ENCODE measurements at regions not wholly inside any gene's neighbourhood (a gene's known extent, or its start where the extent isn't known, plus 50 kb on each side); places are given as distances from the start of the nearest gene placed in this dataset.

DNA sequence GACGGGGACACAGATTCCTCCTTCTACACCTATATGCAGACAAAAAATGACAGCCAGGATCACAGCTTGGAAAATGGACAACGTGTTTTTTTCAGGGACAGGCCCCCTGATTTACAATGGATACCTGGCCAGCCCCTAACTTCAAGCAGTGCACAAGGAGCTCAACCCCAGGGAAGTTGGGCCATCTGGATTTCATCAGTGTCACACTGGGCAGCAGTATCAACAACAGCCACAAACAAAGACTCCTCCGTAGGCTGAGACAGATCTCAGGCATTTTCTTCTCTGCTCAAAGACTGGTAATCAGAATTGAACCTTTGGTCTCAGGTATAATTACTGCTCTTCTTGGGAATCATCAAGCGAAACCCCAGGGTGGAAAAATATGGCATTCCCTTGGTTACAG, 374.0 kb downstream of the ZNF608 start:
- no peak for DNase-seq (ENCODE audit: low spot score)

DNA sequence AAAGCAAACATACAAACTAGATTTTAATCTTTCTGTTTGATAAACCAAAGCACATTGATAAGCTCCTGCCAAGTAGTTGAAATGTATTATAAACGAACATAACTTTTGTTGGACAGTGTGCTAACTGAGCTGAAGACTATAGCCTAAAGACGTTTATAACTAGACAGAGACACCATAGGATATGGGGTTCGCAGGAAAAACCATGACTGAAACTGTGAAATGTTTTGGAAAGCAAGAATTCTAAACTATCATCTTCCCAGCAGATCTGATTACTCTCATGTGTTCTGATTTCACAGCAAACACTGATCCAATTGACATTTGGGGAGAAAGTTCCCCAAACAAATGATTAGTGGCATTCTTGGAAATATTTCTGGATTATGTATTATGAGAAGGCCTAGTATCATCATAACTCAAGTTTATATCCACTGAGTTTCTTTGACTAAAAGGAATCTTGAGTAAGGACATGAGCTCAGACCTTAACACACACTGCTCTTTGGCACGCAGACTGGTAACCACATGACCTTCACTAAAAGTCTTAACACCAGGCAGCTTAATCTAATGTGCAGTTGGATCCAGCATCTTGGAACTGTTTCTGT, 375.2 kb downstream of the ZNF608 start:
- no peak for DNase-seq (ENCODE audit: low spot score)

DNA sequence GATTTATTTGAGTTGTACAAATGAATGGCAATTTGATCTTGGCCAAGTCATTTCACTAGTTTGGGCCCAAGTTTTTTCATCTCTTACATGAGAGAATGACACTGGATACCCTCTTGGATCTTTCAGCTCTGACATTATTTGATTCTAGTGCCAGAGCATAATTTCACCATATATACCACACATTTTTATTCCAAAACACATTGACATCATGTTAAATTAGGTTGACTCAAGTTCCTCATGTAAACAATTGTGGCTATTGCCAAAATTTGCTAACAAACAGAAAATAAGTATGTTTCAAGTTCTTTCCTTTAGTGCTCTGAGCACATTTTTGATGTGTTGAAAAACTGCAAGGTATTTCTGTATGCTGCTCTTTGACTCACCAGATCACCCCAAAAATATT, 375.8 kb downstream of the ZNF608 start:
- DNase-seq (ENCODE audit: low spot score), result no peak

DNA sequence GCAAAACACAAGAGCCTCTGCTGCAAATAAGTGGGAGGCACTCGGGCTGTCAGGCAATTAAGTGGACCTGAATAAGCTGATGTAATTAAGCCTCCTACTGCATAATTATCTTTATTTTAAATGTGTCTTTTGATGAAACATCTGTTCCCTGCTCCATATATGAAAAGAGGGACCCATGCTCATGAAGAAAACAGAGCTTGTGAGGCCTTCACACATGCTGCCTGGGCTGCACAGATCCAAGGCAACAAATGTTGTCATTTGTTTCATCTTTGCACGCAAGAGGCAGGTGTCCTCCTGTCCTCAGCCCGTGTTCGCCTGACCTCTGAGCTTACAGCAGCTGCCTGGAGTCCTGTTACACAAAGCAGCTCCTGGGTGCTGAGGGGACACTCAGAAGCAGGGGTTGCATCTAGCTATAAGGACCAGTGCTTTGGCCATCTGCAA, 381.1 kb downstream of the ZNF608 start:
- DNase-seq (ENCODE audit: low spot score), result peak; percentile 35

DNA sequence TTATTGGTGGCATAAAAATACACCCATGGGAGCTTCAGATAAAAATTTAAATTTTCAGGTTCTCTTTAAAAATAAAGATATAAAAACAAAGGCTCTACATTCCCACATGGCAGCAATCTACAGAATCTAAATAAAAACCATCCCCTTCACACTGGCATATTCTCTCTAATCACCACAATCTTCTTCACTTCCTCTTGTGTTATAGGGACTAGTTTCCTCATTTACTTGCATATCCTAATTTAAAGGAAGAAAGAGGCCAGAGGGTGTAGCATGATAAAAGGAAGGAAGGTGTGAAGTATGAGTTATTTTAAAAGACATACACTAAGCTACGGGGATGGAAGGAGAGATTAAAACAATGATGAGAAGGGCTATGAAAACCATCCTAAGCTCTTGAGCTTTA, 390.5 kb downstream of the ZNF608 start:
- DNase-seq (ENCODE audit: low spot score), result no peak

DNA sequence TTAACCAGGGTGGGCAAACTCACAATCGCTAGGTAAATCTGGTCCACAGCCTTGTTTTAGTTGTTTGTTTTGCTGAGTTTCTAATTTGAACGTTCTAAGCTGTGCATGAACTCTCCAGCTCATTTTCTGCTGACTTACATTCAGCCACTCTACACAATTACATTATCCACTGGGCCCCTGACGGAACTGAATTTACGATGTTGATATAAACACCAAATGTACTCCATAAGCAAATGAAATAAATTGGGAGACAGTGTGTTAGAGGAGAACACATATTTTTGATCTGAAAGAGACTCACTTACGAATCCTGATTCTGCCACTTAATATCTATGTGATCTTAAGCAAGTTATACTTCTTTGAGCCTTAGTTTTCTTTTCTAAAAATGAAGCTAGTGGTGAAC, 393.4 kb downstream of the ZNF608 start:
- DNase-seq (ENCODE audit: low spot score), result no peak

DNA sequence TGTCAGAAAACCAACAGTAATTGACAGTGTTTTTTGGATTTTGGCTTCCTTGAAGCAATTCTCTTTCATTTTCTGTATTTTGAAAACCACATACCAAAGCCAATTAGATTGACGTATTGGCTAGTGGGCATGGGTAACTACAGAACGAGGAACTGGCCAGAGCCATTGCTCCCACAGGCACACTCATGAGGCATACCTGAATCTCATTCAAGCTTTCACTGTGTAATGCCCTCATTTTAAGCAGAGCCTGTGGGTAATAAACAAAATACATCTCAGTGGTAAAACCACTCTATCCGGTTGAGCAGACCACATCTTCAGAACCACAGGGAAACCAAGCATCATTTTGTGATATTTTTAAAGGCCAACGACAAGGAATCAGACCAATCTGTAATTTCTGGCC, 394.1 kb downstream of the ZNF608 start:
- no peak for DNase-seq (ENCODE audit: low spot score)

DNA sequence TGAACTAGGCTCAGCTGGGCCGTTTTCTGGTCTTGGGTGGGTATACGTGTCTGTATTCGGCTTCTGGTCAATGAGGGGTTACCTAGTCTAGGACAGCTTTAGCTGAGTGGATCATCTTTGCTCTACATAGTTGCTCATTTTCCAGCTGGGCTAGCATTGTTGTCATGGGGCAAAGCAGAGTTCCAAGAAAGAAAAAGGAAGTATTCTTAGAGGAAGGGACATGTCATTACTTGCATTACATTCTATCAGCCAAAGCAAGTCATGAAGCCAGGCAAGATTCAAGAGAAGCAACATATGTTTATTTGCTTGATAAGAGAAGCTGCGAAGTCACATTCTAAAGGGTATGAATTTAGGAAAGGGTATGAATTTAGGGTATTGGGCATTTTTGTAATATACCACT, 396.5 kb downstream of the ZNF608 start:
- DNase-seq (ENCODE audit: low spot score), result no peak

DNA sequence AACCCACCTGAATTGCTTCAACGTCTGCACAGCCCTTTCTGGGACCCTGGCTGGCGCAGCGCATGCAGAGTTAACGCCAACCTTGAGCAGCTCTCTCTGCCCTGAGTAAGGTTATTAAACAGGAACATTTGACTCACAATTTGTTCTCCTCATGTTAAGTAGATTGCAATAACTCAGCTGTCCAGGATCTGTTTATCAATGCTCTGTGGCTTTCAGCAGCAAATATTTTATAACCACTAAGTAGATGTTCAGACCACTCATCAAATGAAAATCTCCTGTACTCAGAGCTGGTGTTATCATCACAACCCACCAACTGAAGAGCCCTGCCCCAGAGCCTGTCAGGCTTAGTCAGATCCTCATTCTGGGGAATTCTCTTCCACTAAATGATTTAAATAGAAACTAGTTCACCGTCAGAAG, 403.0 kb downstream of the ZNF608 start:
- DNase-seq (ENCODE audit: low spot score), result no peak

DNA sequence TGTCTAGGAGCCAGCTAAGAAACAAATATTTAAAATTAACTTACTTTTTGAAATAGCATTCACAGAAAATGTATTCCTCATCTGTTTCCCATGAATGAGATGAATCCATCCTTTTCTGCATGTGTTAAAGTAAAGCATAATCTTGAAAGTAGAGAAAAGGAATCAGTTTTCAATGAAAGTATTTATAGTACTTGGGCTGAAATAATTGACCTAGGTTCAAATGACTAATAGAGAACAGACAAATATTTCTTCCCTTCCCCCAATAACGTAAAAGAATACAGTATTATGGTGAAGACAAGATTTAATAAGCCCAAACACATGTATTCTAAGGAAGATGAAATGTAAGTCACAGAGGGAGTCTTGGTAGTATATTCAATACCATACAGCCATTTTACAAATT, 403.5 kb downstream of the ZNF608 start:
- DNase-seq (ENCODE audit: low spot score), result no peak

DNA sequence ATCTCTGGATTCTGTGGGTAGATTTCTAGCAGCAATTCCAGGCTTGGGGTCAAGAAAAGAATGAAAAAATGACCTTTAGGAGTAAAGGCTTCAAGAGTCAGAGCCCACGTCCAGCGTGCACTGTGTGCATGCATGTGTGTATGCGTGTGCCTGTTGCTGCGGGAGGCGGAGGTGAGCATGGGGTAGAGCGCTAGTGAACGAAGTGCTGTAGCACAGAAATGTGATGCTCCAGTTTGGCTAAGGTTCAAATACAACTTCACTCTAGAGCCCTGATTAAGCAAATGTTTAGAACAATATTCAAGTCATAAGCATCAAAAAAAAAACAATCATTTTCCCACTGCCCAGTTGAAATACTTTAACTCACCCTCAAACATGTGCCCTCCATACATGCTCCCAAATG, 403.9 kb downstream of the ZNF608 start:
- no peak for DNase-seq (ENCODE audit: low spot score)

DNA sequence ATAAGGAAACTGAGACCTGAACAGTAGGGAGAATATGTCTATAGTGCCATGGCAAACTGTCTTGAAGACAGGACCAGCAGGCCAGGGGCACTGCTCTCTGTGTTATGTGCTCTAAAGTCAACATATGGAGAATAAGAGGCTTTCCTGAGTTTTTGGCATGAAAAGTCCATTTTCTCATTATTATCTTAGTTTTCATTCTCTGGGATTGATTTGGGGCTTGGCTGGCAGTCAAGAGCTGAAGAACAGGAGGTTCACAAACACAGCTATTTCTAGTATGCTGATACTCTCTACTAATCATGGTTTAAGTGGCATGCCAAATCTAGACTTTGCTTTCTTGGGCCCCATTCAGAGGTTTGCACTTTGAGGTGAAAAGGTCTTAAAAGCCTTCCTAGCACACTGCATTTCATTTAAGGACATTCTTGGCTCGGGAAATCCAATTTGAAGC, 404.4 kb downstream of the ZNF608 start:
- DNase-seq (ENCODE audit: low spot score), result peak; percentile 27

DNA sequence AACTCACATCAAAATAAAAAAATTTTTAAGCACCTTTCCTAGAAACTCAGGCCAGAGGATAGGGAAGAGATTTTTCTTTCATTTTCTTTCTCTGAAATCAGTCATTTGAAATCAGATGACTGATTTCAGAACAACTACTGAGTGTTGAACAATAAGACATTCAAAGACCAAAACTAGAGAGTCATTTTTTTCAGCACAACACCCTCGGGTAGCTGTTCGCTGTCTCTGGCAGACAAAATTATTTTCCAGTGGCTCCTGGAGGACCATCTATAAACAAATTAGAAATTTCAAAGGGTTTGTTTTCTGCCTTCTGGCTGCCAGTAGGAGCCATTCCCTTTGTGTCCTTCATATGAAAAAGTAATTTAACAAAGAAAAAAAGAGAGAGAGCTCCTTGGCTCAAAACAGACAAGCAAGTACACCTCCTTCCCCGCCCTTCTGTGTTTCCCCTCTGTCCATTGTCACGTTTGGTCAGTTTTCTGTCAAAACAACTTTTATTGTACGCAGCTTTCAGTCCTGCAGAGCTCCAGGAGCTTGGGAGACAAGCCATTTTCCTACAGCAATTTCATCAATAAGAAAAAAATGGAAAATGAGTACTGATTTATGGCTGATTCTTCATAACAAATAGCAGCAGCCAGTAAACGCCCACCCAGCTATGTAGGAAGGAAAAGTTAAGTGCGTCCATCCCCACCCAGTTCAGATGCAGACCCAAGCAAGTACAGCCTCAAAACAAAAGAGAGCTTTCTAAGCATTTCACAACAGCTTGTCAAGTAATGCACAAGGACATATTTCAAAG, 405.2 kb downstream of the ZNF608 start:
- DNase-seq (ENCODE audit: low spot score), result no peak

DNA sequence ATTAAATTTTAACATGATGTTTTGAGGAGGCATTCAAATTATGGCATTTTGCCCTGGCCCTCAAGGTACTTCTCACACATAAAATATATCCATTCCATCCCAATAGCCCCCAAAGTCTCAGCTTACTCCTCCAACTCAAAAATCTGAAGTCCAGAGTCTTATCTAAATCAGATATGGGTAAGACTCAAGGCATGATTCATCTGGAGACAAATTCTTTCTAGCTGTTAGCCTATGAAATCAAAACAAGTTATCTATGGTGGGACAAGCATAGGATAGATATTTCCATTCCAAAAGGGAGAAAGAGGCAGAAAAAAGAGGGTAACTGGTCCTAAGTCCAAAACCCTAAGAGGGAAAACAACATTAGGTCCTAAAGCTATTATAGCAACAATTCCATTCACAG, 408.4 kb downstream of the ZNF608 start:
- DNase-seq (ENCODE audit: low spot score), result no peak

DNA sequence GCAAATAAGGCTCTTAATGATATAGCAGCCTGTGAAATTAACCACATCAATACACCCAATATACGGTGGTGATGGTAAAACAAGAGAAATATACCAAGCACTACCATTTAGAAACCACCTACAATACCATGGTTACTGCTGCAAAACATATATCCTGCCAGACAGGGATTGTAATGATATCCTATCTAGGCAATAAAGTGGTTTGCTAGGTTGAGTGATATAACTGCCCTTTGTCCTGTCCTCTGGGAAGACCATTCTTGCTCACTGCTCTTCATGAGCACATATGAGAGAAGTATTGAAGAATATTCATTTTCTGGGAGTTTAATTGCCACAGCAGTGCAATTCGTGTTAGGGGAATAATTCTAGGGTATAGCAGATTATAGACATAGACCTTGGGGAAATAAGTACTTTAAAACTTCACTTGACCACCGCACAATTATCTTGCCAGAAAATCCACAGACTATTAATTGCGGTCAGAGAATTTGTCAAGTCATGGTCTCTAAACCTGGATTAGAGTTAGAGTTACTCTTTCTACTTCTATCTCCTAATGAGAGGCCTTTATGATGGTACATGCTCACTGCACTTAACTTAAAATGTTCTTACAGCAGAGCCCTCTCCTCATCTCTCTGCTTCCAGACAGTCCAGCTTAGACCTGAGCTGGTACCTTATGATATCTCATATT, 413.0 kb downstream of the ZNF608 start:
- DNase-seq (ENCODE audit: low spot score), result no peak

DNA sequence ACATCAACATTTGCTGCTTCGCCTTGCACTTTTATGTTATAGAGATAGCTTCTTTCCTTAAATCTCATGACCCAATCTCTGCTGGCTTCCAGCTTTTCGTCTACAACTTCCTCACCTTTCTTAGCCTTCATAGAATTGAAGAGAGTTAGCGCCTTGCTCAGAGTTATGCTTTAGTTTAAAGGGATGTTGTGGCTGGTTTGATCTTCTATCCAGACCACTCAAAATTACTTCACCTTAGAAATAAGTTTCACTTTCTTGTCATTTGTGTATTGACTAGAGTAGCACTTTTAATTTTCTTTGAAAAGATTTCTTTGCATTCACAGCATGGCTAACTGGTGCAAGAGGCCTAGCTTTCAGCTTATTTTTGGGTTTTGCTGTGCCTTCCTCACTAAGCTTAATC, 414.2 kb downstream of the ZNF608 start:
- no peak for DNase-seq (ENCODE audit: low spot score)

DNA sequence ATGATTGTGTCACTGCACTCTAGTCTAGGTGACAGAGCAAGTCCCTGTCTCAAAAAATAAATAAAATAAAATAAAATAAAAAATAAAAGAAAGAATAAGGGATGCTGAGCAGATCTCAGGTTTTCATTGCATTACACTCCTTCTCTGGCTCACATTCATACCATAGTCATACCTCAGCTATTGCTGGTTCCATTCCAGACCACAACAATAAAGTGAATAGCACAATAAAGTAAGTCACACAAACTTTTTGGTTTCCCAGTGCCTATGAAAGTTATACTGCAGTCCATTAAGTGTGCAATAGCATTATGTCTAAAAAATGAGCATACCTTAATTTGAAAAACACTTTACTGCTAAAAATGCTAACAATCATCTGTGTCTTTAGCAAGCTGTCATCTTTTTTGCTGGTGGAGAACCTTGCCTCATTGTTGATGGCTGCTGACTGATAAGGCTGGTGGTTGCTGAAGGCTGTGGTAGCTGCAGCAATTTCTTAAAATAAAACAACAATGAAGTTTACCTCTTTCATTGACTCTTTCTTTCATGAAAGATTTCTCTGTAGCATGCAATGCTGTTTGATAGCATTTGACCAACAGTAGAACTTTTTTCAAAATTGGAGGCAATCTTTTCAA, 415.7 kb downstream of the ZNF608 start:
- DNase-seq (ENCODE audit: low spot score), result no peak

DNA sequence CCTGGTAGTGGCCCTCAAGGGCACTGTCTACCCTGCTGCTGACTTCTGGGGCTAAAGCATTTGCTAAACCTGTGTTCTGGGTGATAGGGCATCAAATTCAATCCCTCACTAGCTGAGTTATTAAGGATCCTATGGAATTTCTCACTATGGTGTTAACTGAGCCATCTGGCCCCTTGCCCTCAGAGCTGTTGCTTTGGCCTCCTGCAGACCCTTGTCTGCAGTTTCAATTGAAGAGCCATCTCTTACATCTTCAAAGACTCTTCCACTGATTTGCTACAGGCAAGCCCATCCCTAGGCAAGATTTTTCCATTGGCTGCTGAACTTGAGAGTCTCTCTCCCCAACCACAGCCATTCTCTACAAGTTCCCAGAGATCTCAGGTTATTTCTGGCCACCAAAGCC, 418.2 kb downstream of the ZNF608 start:
- DNase-seq (ENCODE audit: low spot score), result no peak

DNA sequence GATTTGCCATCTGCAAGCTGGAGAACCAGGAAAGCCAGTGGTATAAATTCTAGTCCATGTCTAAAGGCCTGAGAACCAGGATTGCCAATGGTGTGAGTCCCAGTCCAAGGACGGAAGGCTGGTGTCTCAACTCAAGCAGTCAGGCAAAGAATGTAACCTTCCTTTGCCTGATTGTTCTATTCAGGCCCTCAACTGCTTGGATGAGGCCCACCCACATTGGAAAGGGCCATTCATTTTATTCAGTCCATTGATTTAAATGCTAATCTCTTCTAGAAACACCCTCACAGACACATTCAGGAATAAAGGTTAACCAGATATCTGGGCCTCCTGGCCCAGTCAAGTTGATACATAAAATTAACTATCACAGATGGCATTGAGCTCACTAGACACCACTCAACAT, 427.8 kb downstream of the ZNF608 start:
- DNase-seq (ENCODE audit: low spot score), result no peak

DNA sequence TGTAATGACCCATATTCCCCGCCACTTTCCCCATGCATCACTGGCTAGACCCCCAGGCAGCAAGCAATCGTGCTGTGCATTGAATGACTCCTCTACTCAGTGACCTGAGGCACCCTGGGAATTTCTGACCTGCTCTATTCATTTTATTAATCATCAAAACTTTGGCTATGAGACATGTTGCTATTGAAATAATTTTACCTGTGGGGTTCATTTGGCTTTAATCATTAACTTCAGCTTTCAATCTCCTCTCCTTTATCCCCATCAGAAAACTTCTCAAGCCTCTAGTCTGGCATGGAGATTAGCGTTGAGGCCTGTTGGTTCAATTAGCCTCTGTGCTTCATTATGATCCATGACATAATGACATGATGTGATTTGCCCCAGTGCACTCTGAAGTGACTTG, 429.0 kb downstream of the ZNF608 start:
- no peak for DNase-seq (ENCODE audit: low spot score)

DNA sequence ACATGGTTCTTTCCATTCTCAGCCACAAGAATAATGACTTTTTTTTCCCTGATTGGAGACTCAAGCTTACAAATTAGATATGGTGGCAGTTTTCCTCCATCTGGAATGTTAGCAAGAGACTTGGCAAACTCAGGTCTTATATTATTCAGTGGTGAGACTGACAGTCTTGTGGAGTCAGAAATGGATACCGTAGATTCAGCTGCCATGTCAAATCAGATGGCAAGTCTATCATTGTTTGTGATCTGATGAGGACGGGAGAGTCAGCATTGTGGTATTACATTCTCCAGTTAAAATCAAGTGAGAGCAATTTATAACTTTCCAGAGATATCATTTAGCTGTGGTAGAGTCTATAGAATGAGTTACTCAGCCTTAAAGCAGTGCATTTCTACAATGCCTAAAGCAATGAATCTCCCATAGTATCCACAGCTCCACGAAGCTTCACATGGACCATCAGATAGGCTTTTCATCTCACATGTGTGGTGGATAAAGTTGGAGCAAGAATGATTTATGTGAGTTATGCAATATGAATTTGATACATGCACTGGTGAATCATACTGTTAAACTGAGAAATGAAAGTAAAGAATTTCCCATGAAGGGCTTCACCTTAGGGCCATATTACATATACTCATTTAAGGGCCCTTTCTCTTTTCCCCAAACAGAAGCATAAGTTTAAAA, 430.6 kb downstream of the ZNF608 start:
- no peak for DNase-seq (ENCODE audit: low spot score)

DNA sequence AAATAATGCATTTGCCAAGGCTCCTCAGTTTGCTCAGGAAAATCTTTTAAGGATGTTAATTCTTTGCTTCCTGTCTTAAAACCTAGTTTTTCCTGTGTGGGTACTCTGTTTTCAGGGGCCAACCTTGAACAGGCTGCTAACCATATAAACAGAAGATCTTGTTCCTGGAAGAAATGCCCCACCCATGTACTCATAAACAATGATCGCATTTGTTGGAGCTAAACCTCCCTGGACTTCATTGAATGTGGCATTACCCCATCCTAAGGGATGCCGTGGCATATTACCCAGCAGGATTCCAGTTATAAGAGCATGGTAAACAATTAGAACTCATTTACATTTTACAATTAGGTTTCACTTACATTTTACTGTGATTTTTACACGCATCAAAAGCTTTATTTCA, 436.0 kb downstream of the ZNF608 start:
- DNase-seq (ENCODE audit: low spot score), result no peak
